ENCODE measurements at regions not wholly inside any gene's neighbourhood (a gene's known extent, or its start where the extent isn't known, plus 50 kb on each side); places are given as distances from the start of the nearest gene placed in this dataset.

DNA sequence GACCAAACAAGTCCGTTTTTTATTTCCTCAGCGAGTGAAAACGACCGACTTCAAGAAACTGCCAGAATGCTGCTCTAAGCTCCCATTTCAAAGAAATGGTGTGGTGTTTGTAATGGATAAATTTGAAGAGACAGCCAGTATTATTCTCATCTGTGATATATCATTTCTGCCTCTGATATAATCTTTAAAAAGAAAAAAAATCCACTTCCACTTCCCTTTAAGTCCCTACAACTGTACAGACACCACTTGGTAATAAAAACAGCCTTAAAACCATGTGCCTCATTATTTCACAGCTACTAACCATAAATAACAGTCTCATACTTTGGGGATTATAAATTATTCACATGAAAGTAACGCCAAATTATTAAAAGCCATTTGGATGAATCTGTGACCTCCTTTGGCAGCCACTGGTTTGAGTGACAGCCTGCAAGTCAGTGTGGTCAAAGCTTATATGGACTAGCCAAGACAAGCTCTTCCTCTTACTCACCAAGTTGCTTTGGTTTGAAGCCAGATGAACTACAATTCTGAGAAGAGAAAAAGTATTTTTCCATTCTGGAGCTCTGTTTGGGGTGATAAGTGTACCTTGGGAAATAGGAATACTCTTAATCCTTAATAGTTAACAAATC lies 168.0 kb downstream of the SHOX2 start:
- ChIA-PET CTCF (interaction anchor here (0.9 to 1.3 kb wide), 2 partner anchors 9 to 13 kb away, joined by 4 read pairs; no protein-coding TSS in a partner anchor), POLR2A (no interaction called here)
- Histone ChIP-seq H3K27me3 (ENCODE audit: control insufficient read depth, insufficient read depth, low read length) (no peaks in the 10 kb centered on the region), H3K36me3 (ENCODE audit: control insufficient read depth, insufficient read depth, low read length) (no peaks in the 10 kb centered on the region), H3K4me3 (ENCODE audit: low read depth, low read length) (no peak overlapping the region)
- DNase-seq (ENCODE audit: low read depth) = no peak
- TF ChIP-seq, protein P1, sequence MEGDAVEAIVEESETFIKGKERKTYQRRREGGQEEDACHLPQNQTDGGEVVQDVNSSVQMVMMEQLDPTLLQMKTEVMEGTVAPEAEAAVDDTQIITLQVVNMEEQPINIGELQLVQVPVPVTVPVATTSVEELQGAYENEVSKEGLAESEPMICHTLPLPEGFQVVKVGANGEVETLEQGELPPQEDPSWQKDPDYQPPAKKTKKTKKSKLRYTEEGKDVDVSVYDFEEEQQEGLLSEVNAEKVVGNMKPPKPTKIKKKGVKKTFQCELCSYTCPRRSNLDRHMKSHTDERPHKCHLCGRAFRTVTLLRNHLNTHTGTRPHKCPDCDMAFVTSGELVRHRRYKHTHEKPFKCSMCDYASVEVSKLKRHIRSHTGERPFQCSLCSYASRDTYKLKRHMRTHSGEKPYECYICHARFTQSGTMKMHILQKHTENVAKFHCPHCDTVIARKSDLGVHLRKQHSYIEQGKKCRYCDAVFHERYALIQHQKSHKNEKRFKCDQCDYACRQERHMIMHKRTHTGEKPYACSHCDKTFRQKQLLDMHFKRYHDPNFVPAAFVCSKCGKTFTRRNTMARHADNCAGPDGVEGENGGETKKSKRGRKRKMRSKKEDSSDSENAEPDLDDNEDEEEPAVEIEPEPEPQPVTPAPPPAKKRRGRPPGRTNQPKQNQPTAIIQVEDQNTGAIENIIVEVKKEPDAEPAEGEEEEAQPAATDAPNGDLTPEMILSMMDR (IDR thresholded peaks at IDR 0.05; ENCODE audit: insufficient read depth, low read depth, low read length) = no peak

GRCh38 chr3:157931517-157931916 lies 174.7 kb downstream of the SHOX2 start:
- ChIA-PET CTCF (no interaction called here), POLR2A (no interaction called here)
- TF ChIP-seq, protein P1 (IDR thresholded peaks at IDR 0.05; ENCODE audit: insufficient read depth, low read depth, low read length) = no peak

GRCh38 chr3:157930000-157930780 lies 176.0 kb downstream of the SHOX2 start:
- TF ChIP-seq, protein P1 (IDR thresholded peaks at IDR 0.05; ENCODE audit: insufficient read depth, low read depth, low read length) = no peak
- ChIA-PET CTCF (interaction anchor here (0.7 to 1.2 kb wide), 3 partner anchors 9 to 175 kb away, joined by 3 read pairs; no protein-coding TSS in a partner anchor), POLR2A (no interaction called here)
- no peaks in the 10 kb centered on the region for H3K27me3 ChIP-seq (ENCODE audit: control insufficient read depth, insufficient read depth, low read length)
- no peaks in the 10 kb centered on the region for H3K36me3 ChIP-seq (ENCODE audit: control insufficient read depth, insufficient read depth, low read length)
- no peak for DNase-seq (ENCODE audit: low read depth)
- H3K4me3 ChIP-seq (ENCODE audit: low read depth, low read length) = no peak overlapping the region

More at GRCh38 chr3:157931517-157931916, 174.7 kb downstream of the SHOX2 start:
- Histone ChIP-seq H3K36me3 (ENCODE audit: control insufficient read depth, insufficient read depth, low read length) (no peaks in the 10 kb centered on the region), H3K27me3 (ENCODE audit: control insufficient read depth, insufficient read depth, low read length) (no peaks in the 10 kb centered on the region), H3K4me3 (ENCODE audit: low read depth, low read length) (no peak overlapping the region)
- DNase-seq (ENCODE audit: low read depth) = no peak

DNA sequence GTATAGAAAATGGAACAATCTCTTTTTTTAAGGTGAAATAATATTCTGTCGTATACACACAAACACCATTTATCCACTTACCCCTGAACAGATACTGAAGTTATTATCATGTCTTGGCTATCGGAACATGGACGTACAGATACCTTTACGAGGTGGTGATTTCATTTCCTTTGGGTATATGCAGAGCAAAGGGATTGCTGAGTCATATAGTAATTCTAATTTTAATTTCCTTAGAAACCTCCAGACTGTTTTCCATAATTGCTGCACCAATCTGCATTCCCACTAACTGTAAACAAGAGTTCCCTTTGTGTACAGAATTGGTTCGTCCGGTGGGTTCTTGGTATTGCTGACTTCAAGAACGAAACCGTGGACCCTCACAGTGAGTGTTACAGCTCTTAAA lies 179.4 kb downstream of the SHOX2 start:
- Histone ChIP-seq H3K27me3 (ENCODE audit: control insufficient read depth, insufficient read depth, low read length) (no peaks in the 10 kb centered on the region), H3K36me3 (ENCODE audit: control insufficient read depth, insufficient read depth, low read length) (no peaks in the 10 kb centered on the region), H3K4me3 (ENCODE audit: low read depth, low read length) (no peak overlapping the region)
- TF ChIP-seq, protein P1 (IDR thresholded peaks at IDR 0.05; ENCODE audit: insufficient read depth, low read depth, low read length) = no peak
- no peak for DNase-seq (ENCODE audit: low read depth)
- CTCF ChIA-PET = no interaction called here
- POLR2A ChIA-PET = no interaction called here

DNA sequence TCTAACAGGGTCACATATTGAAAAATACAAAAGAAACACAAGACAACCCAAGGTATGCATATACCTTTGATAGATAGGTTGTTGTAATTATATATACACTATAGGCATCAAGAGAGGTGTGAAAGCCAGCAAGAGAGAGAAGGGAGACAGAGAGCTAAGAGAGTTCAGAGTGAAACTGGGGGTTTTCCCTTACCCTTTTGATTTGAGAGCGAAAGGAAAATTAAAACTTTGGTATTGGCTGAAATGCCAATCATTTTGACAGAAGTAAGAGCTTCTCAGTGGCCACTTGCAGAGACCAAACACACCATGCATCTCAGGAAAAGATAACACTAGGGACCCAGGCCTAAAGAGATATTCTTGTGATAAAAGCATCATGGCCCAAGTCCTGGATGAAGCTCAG lies 183.6 kb downstream of the SHOX2 start:
- ChIA-PET CTCF (interaction anchor here (1.2 kb wide), 1 partner anchor 18 kb away, joined by 4 read pairs; no protein-coding TSS in a partner anchor), POLR2A (interaction anchor here (0.6 kb wide), 1 partner anchor 324 kb away, joined by 4 read pairs; no protein-coding TSS in a partner anchor)
- no peak for DNase-seq (ENCODE audit: low read depth)
- H3K36me3 ChIP-seq (ENCODE audit: control insufficient read depth, insufficient read depth, low read length) = no peaks in the 10 kb centered on the region
- TF ChIP-seq, protein P1 (IDR thresholded peaks at IDR 0.05; ENCODE audit: insufficient read depth, low read depth, low read length) = no peak
- H3K27me3 ChIP-seq (ENCODE audit: control insufficient read depth, insufficient read depth, low read length) = no peaks in the 10 kb centered on the region
- H3K4me3 ChIP-seq (ENCODE audit: low read depth, low read length) = no peak overlapping the region
